Loucy (cell line): ENCODE measurements at regions not wholly inside any gene's neighbourhood (a gene's known extent, or its start where the extent isn't known, plus 50 kb on each side); places are given as distances from the start of the nearest gene placed in this dataset.

ENCODE experiments used
- H2AFZ ChIP-seq: fragments of 200-600 bp; sonication (generic); 2 replicates; pipeline ENCODE4 v1.6.0; 2016; ENCODE audit warnings: antibody characterized with exemption, mild to moderate bottlenecking, low read length, moderate library complexity
- H3F3A ChIP-seq: fragments of 200-600 bp; 2 replicates; pipeline ENCODE4 v1.6.0; 2016; ENCODE audit warnings: antibody characterized with exemption, low read depth, mild to moderate bottlenecking
- H3K27me3 ChIP-seq: fragments of 200-600 bp; sonication (generic); 2 replicates; pipeline ENCODE4 v1.6.1; 2014; ENCODE audit warnings: low read length, mild to moderate bottlenecking; ENCODE audit not compliant: insufficient read depth, poor library complexity, severe bottlenecking
- H3K36me3 ChIP-seq: fragments of 200-600 bp; sonication (generic); 2 replicates; pipeline ENCODE4 v1.6.1; 2016; ENCODE audit warnings: low read length; ENCODE audit not compliant: insufficient read depth
- H3K4me1 ChIP-seq: fragments of 200-600 bp; sonication (generic); 2 replicates; pipeline ENCODE4 v1.5.1; 2014; ENCODE audit warnings: low read length, mild to moderate bottlenecking; ENCODE audit not compliant: insufficient read depth, poor library complexity, severe bottlenecking
- H3K4me2 ChIP-seq: fragments of 200-600 bp; sonication (generic); 2 replicates; pipeline ENCODE4 v1.6.0; 2014; ENCODE audit warnings: antibody characterized with exemption, low read length, low read depth, mild to moderate bottlenecking; ENCODE audit not compliant: poor library complexity, severe bottlenecking
- H3K4me3 ChIP-seq: fragments of 200-600 bp; sonication (generic); 2 replicates; pipeline ENCODE4 v1.5.1; 2014; ENCODE audit warnings: low read length, mild to moderate bottlenecking, mixed read lengths; ENCODE audit not compliant: poor library complexity, severe bottlenecking
- H3K79me2 ChIP-seq: fragments of 200-600 bp; sonication (generic); 2 replicates; pipeline ENCODE4 v1.6.1; 2014; ENCODE audit warnings: low read length; ENCODE audit not compliant: insufficient read depth
- H3K9ac ChIP-seq: fragments of 200-600 bp; sonication (generic); 2 replicates; pipeline ENCODE4 v1.6.0; 2014; ENCODE audit warnings: mild to moderate bottlenecking, low read depth, low read length, moderate library complexity; ENCODE audit not compliant: poor library complexity, severe bottlenecking
- H3K9me2 ChIP-seq: fragments of 200-600 bp; sonication (generic); replicated peaks from 2 replicates; pipeline ENCODE4 v1.6.1; 2016; ENCODE audit warnings: low read depth, low read length, mixed read lengths
- H3K9me3 ChIP-seq: fragments of 200-600 bp; sonication (generic); 2 replicates; pipeline ENCODE4 v1.6.1; 2014; ENCODE audit warnings: mild to moderate bottlenecking, antibody characterized with exemption, low read length, low read depth; ENCODE audit not compliant: insufficient read depth
- H4K20me1 ChIP-seq: fragments of 200-600 bp; sonication (generic); 2 replicates; pipeline ENCODE4 v1.6.0; 2014; ENCODE audit warnings: antibody characterized with exemption, low read length, mild to moderate bottlenecking; ENCODE audit not compliant: insufficient read depth, poor library complexity, severe bottlenecking
- EZH2phosphoT487 ChIP-seq: fragments of 200-600 bp; IDR thresholded peaks from 2 replicates; pipeline ENCODE4 v1.6.1; 2018; ENCODE audit warnings: antibody characterized with exemption, mild to moderate bottlenecking, moderate library complexity, borderline replicate concordance
- TF ChIP-seq, protein P1 (sequence below): fragments of 200-600 bp; sonication (generic); conservative IDR thresholded peaks from 2 replicates; pipeline ENCODE4 v1.5.1; 2014; ENCODE audit warnings: mild to moderate bottlenecking, antibody characterized with exemption, low read length

DNA sequence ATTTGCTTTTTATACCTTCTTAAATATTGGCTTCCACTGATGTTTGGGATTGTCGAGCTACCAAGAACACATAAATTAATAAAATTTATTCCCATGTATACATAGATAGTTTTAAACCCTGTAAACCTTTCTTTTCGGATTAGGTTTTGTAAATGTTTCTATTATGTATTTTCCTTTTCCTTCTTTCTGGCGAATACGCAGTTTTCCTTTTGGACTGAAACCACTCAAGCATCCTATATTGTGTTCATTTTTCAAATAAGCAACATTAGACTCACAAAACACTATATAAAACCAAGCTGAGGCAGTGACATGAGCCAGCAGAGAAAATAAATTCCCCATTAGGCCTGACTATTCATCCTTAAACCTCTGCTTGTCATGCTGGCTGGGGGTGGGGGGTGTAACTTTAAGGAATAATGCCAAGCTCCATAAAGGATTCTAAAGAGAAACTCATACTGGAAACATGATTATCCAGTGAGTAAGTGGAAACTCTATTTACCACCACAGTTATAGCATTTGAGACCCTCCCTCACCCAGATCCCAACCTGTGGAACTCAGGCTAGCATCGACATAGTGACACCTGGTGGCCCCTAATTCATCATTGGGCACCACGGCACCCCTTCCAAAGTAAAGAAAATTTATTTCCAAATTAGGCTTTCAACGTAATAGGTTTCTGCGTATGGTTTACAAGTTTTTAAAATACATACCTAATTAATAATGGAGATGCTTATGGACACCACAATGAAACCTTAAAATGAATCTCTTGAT lies 86.5 kb upstream of the CELF2 start:
- H3K4me2 ChIP-seq: no peak overlapping the region
- no peaks in the 10 kb centered on the region for H3F3A ChIP-seq

DNA sequence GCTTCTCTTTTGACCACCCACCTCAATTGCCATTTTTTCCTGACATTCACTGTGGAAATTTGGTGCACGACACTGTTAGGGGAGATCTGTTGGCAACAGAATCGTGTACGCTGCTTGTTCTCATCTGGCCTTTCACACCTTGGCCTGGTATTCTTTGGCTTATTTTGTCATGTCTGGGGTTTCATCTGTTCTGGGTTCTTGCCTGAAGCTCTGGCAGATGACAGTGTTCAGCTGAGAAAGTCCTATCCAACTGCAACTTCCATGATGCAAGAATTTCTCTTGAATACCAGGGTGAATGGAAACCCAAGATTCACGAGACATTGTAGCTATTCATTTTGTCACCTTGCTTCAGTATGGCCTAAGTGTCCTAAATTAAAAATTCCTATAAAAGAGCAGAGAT lies 82.6 kb upstream of the CELF2 start:
- TF ChIP-seq EZH2phosphoT487: no peak
- TF ChIP-seq, protein P1, sequence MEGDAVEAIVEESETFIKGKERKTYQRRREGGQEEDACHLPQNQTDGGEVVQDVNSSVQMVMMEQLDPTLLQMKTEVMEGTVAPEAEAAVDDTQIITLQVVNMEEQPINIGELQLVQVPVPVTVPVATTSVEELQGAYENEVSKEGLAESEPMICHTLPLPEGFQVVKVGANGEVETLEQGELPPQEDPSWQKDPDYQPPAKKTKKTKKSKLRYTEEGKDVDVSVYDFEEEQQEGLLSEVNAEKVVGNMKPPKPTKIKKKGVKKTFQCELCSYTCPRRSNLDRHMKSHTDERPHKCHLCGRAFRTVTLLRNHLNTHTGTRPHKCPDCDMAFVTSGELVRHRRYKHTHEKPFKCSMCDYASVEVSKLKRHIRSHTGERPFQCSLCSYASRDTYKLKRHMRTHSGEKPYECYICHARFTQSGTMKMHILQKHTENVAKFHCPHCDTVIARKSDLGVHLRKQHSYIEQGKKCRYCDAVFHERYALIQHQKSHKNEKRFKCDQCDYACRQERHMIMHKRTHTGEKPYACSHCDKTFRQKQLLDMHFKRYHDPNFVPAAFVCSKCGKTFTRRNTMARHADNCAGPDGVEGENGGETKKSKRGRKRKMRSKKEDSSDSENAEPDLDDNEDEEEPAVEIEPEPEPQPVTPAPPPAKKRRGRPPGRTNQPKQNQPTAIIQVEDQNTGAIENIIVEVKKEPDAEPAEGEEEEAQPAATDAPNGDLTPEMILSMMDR: no peak

More for the DNA sequence above, 86.5 kb upstream of the CELF2 start:
- Histone ChIP-seq H3K9ac (no peak overlapping the region), H2AFZ (no peak overlapping the region), H3K4me1 (no peaks in the 10 kb centered on the region), H3K36me3 (no peaks in the 10 kb centered on the region), H3K9me2 (no peaks in the 10 kb centered on the region), H3K79me2 (no peaks in the 10 kb centered on the region), H3K27me3 (no peaks in the 10 kb centered on the region), H4K20me1 (no peaks in the 10 kb centered on the region), H3K4me3 (no peak overlapping the region), H3K9me3 (no peaks in the 10 kb centered on the region)
- TF ChIP-seq EZH2phosphoT487: no peak
- TF ChIP-seq, protein P1: peak; percentile 32

DNA sequence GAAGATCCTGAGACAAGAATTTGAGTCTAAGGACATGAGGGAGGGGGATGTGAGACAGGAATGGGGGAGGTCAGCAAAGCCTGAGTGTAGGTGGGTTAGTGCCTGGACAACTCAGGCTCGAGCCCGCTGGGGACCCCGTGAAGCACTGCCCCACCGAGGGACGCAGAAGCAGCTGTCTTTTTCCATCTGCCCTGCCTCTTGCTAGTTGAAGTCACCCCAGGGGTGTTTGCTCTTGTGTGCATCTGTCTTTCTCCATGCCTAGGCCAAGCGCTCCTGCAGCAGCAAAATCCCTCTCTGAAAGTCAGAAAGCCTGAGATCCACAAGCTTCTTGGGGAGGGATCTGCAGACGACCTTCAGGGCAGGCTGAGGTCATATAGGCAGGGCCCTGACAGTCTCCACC lies 79.0 kb upstream of the CELF2 start:
- H3K27me3 ChIP-seq: no peaks in the 10 kb centered on the region
- no peaks in the 10 kb centered on the region for H3K79me2 ChIP-seq
- no peak overlapping the region for H3K4me2 ChIP-seq
- TF ChIP-seq, protein P1: no peak
- no peaks in the 10 kb centered on the region for H3K36me3 ChIP-seq
- H3K9me2 ChIP-seq: no peaks in the 10 kb centered on the region
- no peaks in the 10 kb centered on the region for H3K9me3 ChIP-seq
- H3F3A ChIP-seq: no peaks in the 10 kb centered on the region
- H4K20me1 ChIP-seq: no peaks in the 10 kb centered on the region
- no peak overlapping the region for H2AFZ ChIP-seq
- H3K4me3 ChIP-seq: no peak overlapping the region
- no peaks in the 10 kb centered on the region for H3K4me1 ChIP-seq
- no peak overlapping the region for H3K9ac ChIP-seq

More for the DNA sequence above, 82.6 kb upstream of the CELF2 start:
- H3K9me3 ChIP-seq: no peaks in the 10 kb centered on the region
- H2AFZ ChIP-seq: no peak overlapping the region
- no peaks in the 10 kb centered on the region for H3K9me2 ChIP-seq
- no peaks in the 10 kb centered on the region for H3F3A ChIP-seq
- H3K4me2 ChIP-seq: no peak overlapping the region
- no peak overlapping the region for H3K9ac ChIP-seq
- H3K79me2 ChIP-seq: no peaks in the 10 kb centered on the region
- H3K27me3 ChIP-seq: no peaks in the 10 kb centered on the region
- H3K4me1 ChIP-seq: no peaks in the 10 kb centered on the region
- H4K20me1 ChIP-seq: no peaks in the 10 kb centered on the region
- no peak overlapping the region for H3K4me3 ChIP-seq
- no peaks in the 10 kb centered on the region for H3K36me3 ChIP-seq
